NB4 (cell line): ENCODE measurements at regions not wholly inside any gene's neighbourhood (a gene's known extent, or its start where the extent isn't known, plus 50 kb on each side); places are given as distances from the start of the nearest gene placed in this dataset.

Source experiments
- CTCF ChIP-seq: IDR thresholded peaks from one replicate; pipeline ENCODE4 v1.5.1; 2012; ENCODE audit warnings: low read depth, low read length
- MAX ChIP-seq: IDR thresholded peaks from 2 replicates; pipeline ENCODE4 v1.6.1; 2011; ENCODE audit warnings: low read depth, low read length
- POLR2A ChIP-seq: IDR thresholded peaks from 2 replicates; pipeline ENCODE4 v1.6.1; 2011; ENCODE audit warnings: mild to moderate bottlenecking; ENCODE audit not compliant: insufficient read length; ENCODE audit errors: extremely low read depth

- TF ChIP-seq CTCF: no peak
- no peak for TF ChIP-seq POLR2A
- TF ChIP-seq MAX: no peak
These were observed 650.3 kb upstream of the FAM241A start for GRCh38 chr4:111494971-111495370.
